ACC112 (cell line): ENCODE measurements at regions not wholly inside any gene's neighbourhood (a gene's known extent, or its start where the extent isn't known, plus 50 kb on each side); places are given as distances from the start of the nearest gene placed in this dataset.
A peak's percentile ranks its signal among the peaks of the same experiment; 100 is the strongest.

Experiments
- H2AFZ ChIP-seq: fragments of 200-600 bp; sonication (generic); one replicate; pipeline ENCODE4 v1.6.0; 2017; ENCODE audit warnings: antibody characterized with exemption, low read length; ENCODE audit not compliant: unreplicated experiment
- H3K27ac ChIP-seq: fragments of 200-600 bp; sonication (generic); 2 replicates; pipeline ENCODE4 v1.5.1; 2014; ENCODE audit warnings: low read depth, mild to moderate bottlenecking, antibody characterized with exemption, low read length, moderate library complexity
- H3K27me3 ChIP-seq: fragments of 200-600 bp; sonication (generic); 2 replicates; pipeline ENCODE4 v1.6.1; 2014; ENCODE audit warnings: mild to moderate bottlenecking, antibody characterized with exemption, low read length, moderate library complexity, mixed read lengths; ENCODE audit not compliant: insufficient read depth
- H3K36me3 ChIP-seq: fragments of 200-600 bp; sonication (generic); 2 replicates; pipeline ENCODE4 v1.6.1; 2016; ENCODE audit warnings: mild to moderate bottlenecking, antibody characterized with exemption, low read length, moderate library complexity, mixed read lengths; ENCODE audit not compliant: insufficient read depth
- H3K4me1 ChIP-seq: fragments of 200-600 bp; sonication (generic); one replicate; pipeline ENCODE4 v1.6.1; 2016; ENCODE audit warnings: low read length, mixed read lengths; ENCODE audit not compliant: insufficient read depth, unreplicated experiment, control insufficient read depth
- H3K4me3 ChIP-seq: fragments of 200-600 bp; sonication (generic); 2 replicates; pipeline ENCODE4 v1.5.1; 2014; ENCODE audit warnings: mild to moderate bottlenecking, low read depth, low read length
- H3K79me2 ChIP-seq: fragments of 200-600 bp; sonication (generic); one replicate; pipeline ENCODE4 v1.6.0; 2016; ENCODE audit warnings: low read length; ENCODE audit not compliant: control insufficient read depth, unreplicated experiment, insufficient read depth

- H3K36me3 ChIP-seq: no peaks in the 10 kb centered on the region
- H3K4me3 ChIP-seq: no peak overlapping the region
- H3K27ac ChIP-seq: no peak overlapping the region
- no peaks in the 10 kb centered on the region for H3K79me2 ChIP-seq
- H2AFZ ChIP-seq: no peak overlapping the region
- H3K4me1 ChIP-seq: no peaks in the 10 kb centered on the region
- H3K27me3 ChIP-seq: no peaks in the 10 kb centered on the region
These were observed 631.6 kb upstream of the CDH18 start for GRCh38 chr5:20619591-20619990.

DNA sequence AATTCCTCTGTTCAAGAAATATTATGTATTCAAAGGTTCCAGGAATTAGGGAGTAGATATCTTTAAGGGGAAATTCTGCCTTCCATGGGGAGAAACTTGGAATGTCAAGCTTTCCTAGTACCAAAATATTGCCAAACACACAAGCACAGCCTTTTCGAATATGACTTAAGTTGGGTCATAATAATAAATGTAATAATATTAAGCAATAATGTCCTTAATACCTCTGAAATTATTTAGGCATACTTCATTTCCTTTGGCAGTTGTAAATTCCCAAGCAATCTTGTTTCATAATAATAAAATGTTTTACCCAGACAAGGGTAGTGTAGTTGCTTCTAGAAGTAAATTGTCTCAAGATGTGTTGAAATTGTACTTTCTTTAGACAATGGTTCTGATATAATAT is 630.3 kb upstream of the CDH18 start:
- H3K36me3 ChIP-seq: no peaks in the 10 kb centered on the region
- no peak overlapping the region for H2AFZ ChIP-seq
- H3K79me2 ChIP-seq: no peaks in the 10 kb centered on the region
- no peak overlapping the region for H3K27ac ChIP-seq
- H3K4me1 ChIP-seq: no peaks in the 10 kb centered on the region
- no peak overlapping the region for H3K4me3 ChIP-seq
- no peaks in the 10 kb centered on the region for H3K27me3 ChIP-seq

- H3K36me3 ChIP-seq: no peaks in the 10 kb centered on the region
- H3K27me3 ChIP-seq: no peaks in the 10 kb centered on the region
- peak overlapping the region; percentile 44 for H2AFZ ChIP-seq
- no peaks in the 10 kb centered on the region for H3K79me2 ChIP-seq
- H3K27ac ChIP-seq: no peak overlapping the region
- no peaks in the 10 kb centered on the region for H3K4me1 ChIP-seq
- H3K4me3 ChIP-seq: no peak overlapping the region
These were observed 629.8 kb upstream of the CDH18 start for GRCh38 chr5:20617841-20618240.

GRCh38 chr5:20615888-20616563 is 628.0 kb upstream of the CDH18 start:
- Histone ChIP-seq H2AFZ (no peak overlapping the region), H3K27me3 (no peaks in the 10 kb centered on the region), H3K4me1 (no peaks in the 10 kb centered on the region), H3K4me3 (no peak overlapping the region), H3K27ac (no peak overlapping the region), H3K36me3 (no peaks in the 10 kb centered on the region), H3K79me2 (no peaks in the 10 kb centered on the region)

- no peaks in the 10 kb centered on the region for H3K36me3 ChIP-seq
- no peaks in the 10 kb centered on the region for H3K27me3 ChIP-seq
- H2AFZ ChIP-seq: no peak overlapping the region
- no peak overlapping the region for H3K27ac ChIP-seq
- H3K79me2 ChIP-seq: no peaks in the 10 kb centered on the region
- no peaks in the 10 kb centered on the region for H3K4me1 ChIP-seq
- H3K4me3 ChIP-seq: no peak overlapping the region
These were observed 623.6 kb upstream of the CDH18 start for GRCh38 chr5:20611620-20612019.

DNA sequence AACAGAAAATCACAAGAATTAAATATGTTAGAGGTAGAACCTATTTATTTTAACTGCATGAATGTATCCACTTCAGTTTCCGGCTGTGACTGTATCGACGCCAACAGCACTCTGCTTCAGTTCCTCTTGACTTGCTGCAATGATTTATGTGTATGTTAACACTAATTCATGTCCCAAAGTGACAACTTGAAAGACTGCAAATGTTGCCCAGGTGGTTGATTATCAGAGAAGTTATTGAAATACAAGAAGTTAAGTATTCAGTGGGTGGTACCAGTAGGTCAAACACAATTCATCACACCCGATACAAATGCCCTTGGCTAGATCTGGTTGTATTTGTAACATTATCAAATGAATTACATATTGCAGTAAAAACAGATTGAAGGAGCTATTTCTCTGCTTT is 622.7 kb upstream of the CDH18 start:
- Histone ChIP-seq H3K27me3 (no peaks in the 10 kb centered on the region), H3K36me3 (no peaks in the 10 kb centered on the region), H3K4me3 (no peak overlapping the region), H3K27ac (no peak overlapping the region), H2AFZ (no peak overlapping the region), H3K79me2 (no peaks in the 10 kb centered on the region), H3K4me1 (no peaks in the 10 kb centered on the region)

- Histone ChIP-seq H2AFZ (no peak overlapping the region), H3K27ac (no peak overlapping the region), H3K36me3 (no peaks in the 10 kb centered on the region), H3K79me2 (no peaks in the 10 kb centered on the region), H3K4me3 (no peak overlapping the region), H3K4me1 (no peaks in the 10 kb centered on the region), H3K27me3 (no peaks in the 10 kb centered on the region)
These were observed 621.1 kb upstream of the CDH18 start for GRCh38 chr5:20609126-20609525.

- H3K36me3 ChIP-seq: no peaks in the 10 kb centered on the region
- no peaks in the 10 kb centered on the region for H3K79me2 ChIP-seq
- H2AFZ ChIP-seq: no peak overlapping the region
- no peak overlapping the region for H3K27ac ChIP-seq
- H3K27me3 ChIP-seq: no peaks in the 10 kb centered on the region
- no peaks in the 10 kb centered on the region for H3K4me1 ChIP-seq
- H3K4me3 ChIP-seq: no peak overlapping the region
These were observed 620.6 kb upstream of the CDH18 start for GRCh38 chr5:20608567-20608966.

- Histone ChIP-seq H3K27ac (no peak overlapping the region), H3K36me3 (no peaks in the 10 kb centered on the region), H3K79me2 (no peaks in the 10 kb centered on the region), H3K27me3 (no peaks in the 10 kb centered on the region), H3K4me3 (no peak overlapping the region), H2AFZ (no peak overlapping the region), H3K4me1 (peaks cover 8% of the 10 kb centered on the region)
These were observed 617.9 kb upstream of the CDH18 start for GRCh38 chr5:20605732-20606525.

- Histone ChIP-seq H3K4me1 (peaks cover 8% of the 10 kb centered on the region), H3K36me3 (no peaks in the 10 kb centered on the region), H3K27me3 (no peaks in the 10 kb centered on the region), H3K4me3 (no peak overlapping the region), H3K27ac (no peak overlapping the region), H3K79me2 (no peaks in the 10 kb centered on the region), H2AFZ (no peak overlapping the region)
These were observed 617.0 kb upstream of the CDH18 start for GRCh38 chr5:20604992-20605391.

DNA sequence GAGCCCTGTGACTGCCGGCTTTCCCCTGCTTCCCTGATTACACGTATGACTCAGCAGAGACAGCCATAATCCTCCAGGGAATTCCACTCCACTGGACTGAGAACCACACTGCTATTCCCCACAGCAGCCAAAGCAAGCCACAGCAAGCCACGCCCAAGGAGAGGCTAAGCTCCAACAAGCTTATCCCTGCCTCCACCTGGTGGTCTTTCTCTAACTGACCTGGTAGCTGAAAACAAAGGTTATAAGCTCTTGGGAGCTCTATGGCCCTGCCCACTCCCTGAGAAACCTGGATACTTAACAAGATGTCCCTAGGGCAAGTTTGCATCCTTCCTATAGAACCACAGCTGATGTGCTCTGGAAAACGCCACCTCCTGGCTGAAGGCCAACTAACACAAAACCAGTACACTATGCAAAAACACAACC is 613.7 kb upstream of the CDH18 start:
- Histone ChIP-seq H3K79me2 (no peaks in the 10 kb centered on the region), H3K27ac (no peak overlapping the region), H3K27me3 (no peaks in the 10 kb centered on the region), H3K4me1 (peaks cover 8% of the 10 kb centered on the region), H3K4me3 (no peak overlapping the region), H3K36me3 (no peaks in the 10 kb centered on the region), H2AFZ (no peak overlapping the region)
